DMS153 (cell line): ENCODE measurements at regions not wholly inside any gene's neighbourhood (a gene's known extent, or its start where the extent isn't known, plus 50 kb on each side); places are given as distances from the start of the nearest gene placed in this dataset.

Experiments used
- DNase-seq: peaks from one replicate; lab custom pipeline; 2025; lab: John Stamatoyannopoulos, UW

- no peak for DNase-seq
These were observed 116.0 kb downstream of the SALL1 start for GRCh38 chr16:51035110-51035498.

GRCh38 chr16:51034481-51035109, 116.5 kb downstream of the SALL1 start:
- DNase-seq: peak; percentile 8

- no peak for DNase-seq
These were observed 119.5 kb downstream of the SALL1 start for GRCh38 chr16:51031598-51031997.

GRCh38 chr16:51030516-51030915, 120.6 kb downstream of the SALL1 start:
- no peak for DNase-seq

GRCh38 chr16:51025588-51026290, 125.3 kb downstream of the SALL1 start:
- no peak for DNase-seq

- DNase-seq: no peak
These were observed 126.4 kb downstream of the SALL1 start for GRCh38 chr16:51024703-51025102.

GRCh38 chr16:51022955-51023354, 128.1 kb downstream of the SALL1 start:
- DNase-seq: no peak

- DNase-seq: no peak
These were observed 131.5 kb downstream of the SALL1 start for GRCh38 chr16:51019617-51020016.

GRCh38 chr16:51017969-51018368, 133.1 kb downstream of the SALL1 start:
- no peak for DNase-seq

- no peak for DNase-seq
These were observed 138.7 kb downstream of the SALL1 start for GRCh38 chr16:51012396-51012795.

- no peak for DNase-seq
These were observed 140.3 kb downstream of the SALL1 start for GRCh38 chr16:51010817-51011216.

GRCh38 chr16:51009813-51010212, 141.3 kb downstream of the SALL1 start:
- DNase-seq: no peak

GRCh38 chr16:51009359-51009758, 141.7 kb downstream of the SALL1 start:
- DNase-seq: no peak

GRCh38 chr16:51008607-51009006, 142.5 kb downstream of the SALL1 start:
- no peak for DNase-seq

GRCh38 chr16:51008037-51008436, 143.0 kb downstream of the SALL1 start:
- DNase-seq: no peak

GRCh38 chr16:51003850-51004566, 147.1 kb downstream of the SALL1 start:
- no peak for DNase-seq

GRCh38 chr16:51002881-51003490, 148.1 kb downstream of the SALL1 start:
- no peak for DNase-seq

GRCh38 chr16:50999181-50999580, 151.9 kb downstream of the SALL1 start:
- no peak for DNase-seq

- no peak for DNase-seq
These were observed 152.7 kb downstream of the SALL1 start for GRCh38 chr16:50998411-50998810.

- DNase-seq: no peak
These were observed 153.4 kb downstream of the SALL1 start for GRCh38 chr16:50997679-50998078.

GRCh38 chr16:50996830-50997186, 154.3 kb downstream of the SALL1 start:
- no peak for DNase-seq

- DNase-seq: no peak
These were observed 154.8 kb downstream of the SALL1 start for GRCh38 chr16:50996166-50996829.
